VCaP (cell line): ENCODE measurements at regions not wholly inside any gene's neighbourhood (a gene's known extent, or its start where the extent isn't known, plus 50 kb on each side); places are given as distances from the start of the nearest gene placed in this dataset.

ENCODE experiments used
- H3K27ac ChIP-seq: fragments of 450-650 bp; 2 replicates; pipeline ENCODE4 v1.5.1; 2017
- CTCF ChIP-seq: fragments of 450-650 bp; conservative IDR thresholded peaks from 2 replicates; pipeline ENCODE4 v1.5.1; 2017; ENCODE audit warnings: mild to moderate bottlenecking, moderate library complexity

- no peak overlapping the region for H3K27ac ChIP-seq
- no peak for TF ChIP-seq CTCF
Observed at GRCh38 chr6:1053586-1053985, 258.3 kb upstream of the FOXQ1 start.

- TF ChIP-seq CTCF = no peak
Observed at GRCh38 chr6:1052262-1052661, 259.6 kb upstream of the FOXQ1 start.

GRCh38 chr6:1049900-1050299 is 262.0 kb upstream of the FOXQ1 start:
- H3K27ac ChIP-seq = no peak overlapping the region
- TF ChIP-seq CTCF = no peak

More at GRCh38 chr6:1052262-1052661, 259.6 kb upstream of the FOXQ1 start:
- no peak overlapping the region for H3K27ac ChIP-seq

GRCh38 chr6:1049170-1049569 is 262.7 kb upstream of the FOXQ1 start:
- TF ChIP-seq CTCF = no peak
- no peak overlapping the region for H3K27ac ChIP-seq

GRCh38 chr6:1047981-1048541 is 263.8 kb upstream of the FOXQ1 start:
- TF ChIP-seq CTCF = no peak
- no peak overlapping the region for H3K27ac ChIP-seq

- TF ChIP-seq CTCF = no peak
- peak overlapping the region; percentile 69; the same call in 1 of the 2 replicates for H3K27ac ChIP-seq
Observed at GRCh38 chr6:1045239-1045638, 266.7 kb upstream of the FOXQ1 start.

- no peak for TF ChIP-seq CTCF
- H3K27ac ChIP-seq = peak overlapping the region; percentile 69
Observed at GRCh38 chr6:1044040-1044836, 267.7 kb upstream of the FOXQ1 start.
